ENCODE measurements at regions not wholly inside any gene's neighbourhood (a gene's known extent, or its start where the extent isn't known, plus 50 kb on each side); places are given as distances from the start of the nearest gene placed in this dataset.

DNA sequence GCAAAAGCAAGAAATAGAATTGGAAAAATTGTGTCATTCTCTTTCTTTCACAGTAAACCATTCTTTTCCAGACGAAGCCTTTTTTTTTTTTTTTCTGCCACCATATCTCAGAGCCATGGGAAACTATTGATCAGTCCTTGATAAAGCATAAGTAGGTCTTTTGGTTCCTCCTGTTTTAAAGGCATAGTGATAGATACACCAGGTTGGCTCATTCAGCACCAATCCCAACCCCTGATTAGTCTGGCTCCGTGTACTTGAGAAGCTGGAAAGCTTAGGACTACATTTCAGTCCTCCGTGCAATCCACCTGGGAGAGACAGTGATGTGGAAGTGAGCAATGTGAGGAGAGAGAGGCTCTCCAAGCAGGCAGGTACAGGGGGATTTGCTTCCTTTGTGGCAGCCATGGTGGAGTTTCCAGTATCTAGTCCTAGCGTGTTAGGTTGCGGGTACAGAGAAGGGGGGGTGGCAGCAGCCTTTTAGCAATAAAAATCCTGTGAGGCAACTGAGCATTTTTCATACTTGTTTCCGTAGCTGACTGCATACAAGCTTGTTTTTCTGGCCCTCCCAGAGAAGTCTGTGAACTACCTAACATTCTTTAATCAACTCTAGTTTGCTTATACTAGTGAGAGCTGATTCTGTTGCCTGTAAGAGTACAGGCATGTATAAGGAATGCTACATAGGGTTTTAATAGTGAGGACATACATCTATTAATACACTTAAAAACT is 127.4 kb upstream of the CTTNBP2 start:
- H3K4me3 ChIP-seq (ENCODE audit: low read length): no peak overlapping the region
- TF ChIP-seq, protein P1, sequence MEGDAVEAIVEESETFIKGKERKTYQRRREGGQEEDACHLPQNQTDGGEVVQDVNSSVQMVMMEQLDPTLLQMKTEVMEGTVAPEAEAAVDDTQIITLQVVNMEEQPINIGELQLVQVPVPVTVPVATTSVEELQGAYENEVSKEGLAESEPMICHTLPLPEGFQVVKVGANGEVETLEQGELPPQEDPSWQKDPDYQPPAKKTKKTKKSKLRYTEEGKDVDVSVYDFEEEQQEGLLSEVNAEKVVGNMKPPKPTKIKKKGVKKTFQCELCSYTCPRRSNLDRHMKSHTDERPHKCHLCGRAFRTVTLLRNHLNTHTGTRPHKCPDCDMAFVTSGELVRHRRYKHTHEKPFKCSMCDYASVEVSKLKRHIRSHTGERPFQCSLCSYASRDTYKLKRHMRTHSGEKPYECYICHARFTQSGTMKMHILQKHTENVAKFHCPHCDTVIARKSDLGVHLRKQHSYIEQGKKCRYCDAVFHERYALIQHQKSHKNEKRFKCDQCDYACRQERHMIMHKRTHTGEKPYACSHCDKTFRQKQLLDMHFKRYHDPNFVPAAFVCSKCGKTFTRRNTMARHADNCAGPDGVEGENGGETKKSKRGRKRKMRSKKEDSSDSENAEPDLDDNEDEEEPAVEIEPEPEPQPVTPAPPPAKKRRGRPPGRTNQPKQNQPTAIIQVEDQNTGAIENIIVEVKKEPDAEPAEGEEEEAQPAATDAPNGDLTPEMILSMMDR (conservative IDR thresholded peaks at IDR 0.05; ENCODE audit: low read length): no peak
- no peak for DNase-seq (ENCODE audit: low read depth)

DNA sequence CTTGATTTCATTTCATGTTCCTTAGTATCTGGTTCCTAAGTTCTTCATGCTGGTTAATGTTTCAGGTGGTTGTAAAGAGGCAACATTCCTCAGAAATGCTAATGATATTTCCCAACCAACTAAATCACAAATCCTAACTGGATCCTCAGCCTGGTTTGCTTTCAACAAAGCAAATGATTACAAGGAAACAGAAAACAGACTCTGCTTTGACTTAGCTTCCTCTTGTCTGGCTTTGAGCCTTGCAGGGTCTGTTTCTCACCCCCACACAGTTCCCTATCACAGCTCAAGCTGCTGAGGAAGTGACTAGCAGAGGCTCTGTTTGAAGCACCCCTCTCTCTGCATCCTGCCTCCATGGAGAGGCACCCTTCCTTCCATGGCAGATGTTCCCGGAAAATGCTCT is 130.2 kb upstream of the CTTNBP2 start:
- no peak for DNase-seq (ENCODE audit: low read depth)
- no peak overlapping the region for H3K4me3 ChIP-seq (ENCODE audit: low read length)
- TF ChIP-seq, protein P1 (conservative IDR thresholded peaks at IDR 0.05; ENCODE audit: low read length): no peak

DNA sequence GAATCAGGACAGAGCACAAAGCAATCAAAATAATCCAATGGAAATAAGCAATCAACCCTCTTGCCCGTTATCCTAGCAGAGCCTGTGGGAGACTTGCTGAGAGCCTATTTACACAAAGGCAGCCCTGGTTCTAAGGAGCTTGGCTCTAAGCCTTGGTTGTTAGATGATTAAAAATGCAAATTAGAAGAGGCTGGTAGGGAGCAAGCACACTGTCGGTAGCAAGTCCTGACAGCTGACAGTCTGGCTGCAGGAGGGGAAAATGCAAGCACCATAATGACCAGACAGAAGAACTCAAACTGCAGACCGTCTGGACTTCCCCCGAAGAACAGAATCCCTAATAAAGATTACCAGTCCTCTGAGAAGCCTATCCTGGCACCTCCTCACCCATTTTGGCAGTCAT is 131.8 kb upstream of the CTTNBP2 start:
- DNase-seq (ENCODE audit: low read depth): no peak
- no peak overlapping the region for H3K4me3 ChIP-seq (ENCODE audit: low read length)
- TF ChIP-seq, protein P1 (conservative IDR thresholded peaks at IDR 0.05; ENCODE audit: low read length): no peak

DNA sequence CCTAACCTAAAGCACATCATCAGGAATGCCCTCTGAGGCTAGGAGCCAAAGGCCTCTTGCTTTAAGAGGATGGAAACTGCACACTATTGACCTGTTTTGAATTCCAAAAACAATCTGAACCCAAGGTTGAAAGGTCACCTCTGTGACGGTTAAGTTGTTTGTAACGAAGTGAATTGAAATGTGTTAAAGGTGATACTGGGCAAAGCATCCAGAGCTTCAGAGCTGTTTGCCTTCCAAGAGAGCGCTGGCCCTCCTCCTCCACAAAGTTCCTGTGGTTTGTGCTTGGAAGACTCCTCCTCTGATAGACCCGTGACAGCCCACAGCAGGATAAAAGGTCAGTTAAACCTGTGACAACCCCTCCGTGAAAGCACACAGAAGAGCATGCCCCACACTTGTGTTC is 133.7 kb upstream of the CTTNBP2 start:
- no peak overlapping the region for H3K4me3 ChIP-seq (ENCODE audit: low read length)
- TF ChIP-seq, protein P1 (conservative IDR thresholded peaks at IDR 0.05; ENCODE audit: low read length): no peak
- no peak for DNase-seq (ENCODE audit: low read depth)

DNA sequence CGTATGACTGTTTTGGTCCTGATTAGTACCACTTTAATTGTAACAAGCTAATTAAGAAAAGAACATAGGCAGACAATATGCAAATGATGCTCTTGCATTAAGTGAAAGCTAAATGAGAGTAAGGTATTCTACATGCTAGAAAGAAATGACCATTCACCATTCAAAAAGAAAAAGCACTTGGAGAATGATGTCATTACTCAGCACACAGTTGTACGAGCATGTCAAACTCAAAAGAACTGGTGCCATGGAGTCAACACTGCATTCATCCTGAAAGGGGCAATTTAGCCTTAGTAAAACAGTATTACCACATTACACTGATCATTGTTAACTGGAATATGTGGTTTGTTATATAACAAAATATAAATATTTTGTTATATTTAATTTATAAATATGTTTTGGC is 136.2 kb upstream of the CTTNBP2 start:
- TF ChIP-seq, protein P1 (conservative IDR thresholded peaks at IDR 0.05; ENCODE audit: low read length): no peak
- no peak for DNase-seq (ENCODE audit: low read depth)
- no peak overlapping the region for H3K4me3 ChIP-seq (ENCODE audit: low read length)

DNA sequence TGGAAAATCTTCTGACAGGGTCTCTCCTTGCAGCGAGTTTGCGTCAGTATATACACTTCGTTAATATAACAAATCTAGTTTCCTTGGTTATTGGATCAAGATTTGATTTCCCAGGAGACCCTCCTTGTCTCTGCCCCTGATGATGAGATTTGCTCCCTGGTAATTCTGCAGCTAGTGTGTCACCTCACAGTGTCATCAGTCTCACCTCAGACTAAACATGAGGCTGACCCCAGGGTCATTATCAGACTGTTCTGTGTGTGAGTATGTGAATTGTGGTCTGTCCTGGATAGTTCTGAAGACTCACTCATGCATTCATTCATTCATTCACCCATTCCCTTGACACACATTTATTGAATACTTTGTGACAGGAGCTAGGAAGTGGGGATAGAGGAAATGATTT is 138.4 kb upstream of the CTTNBP2 start:
- DNase-seq (ENCODE audit: low read depth): no peak
- H3K4me3 ChIP-seq (ENCODE audit: low read length): no peak overlapping the region
- TF ChIP-seq, protein P1 (conservative IDR thresholded peaks at IDR 0.05; ENCODE audit: low read length): no peak

DNA sequence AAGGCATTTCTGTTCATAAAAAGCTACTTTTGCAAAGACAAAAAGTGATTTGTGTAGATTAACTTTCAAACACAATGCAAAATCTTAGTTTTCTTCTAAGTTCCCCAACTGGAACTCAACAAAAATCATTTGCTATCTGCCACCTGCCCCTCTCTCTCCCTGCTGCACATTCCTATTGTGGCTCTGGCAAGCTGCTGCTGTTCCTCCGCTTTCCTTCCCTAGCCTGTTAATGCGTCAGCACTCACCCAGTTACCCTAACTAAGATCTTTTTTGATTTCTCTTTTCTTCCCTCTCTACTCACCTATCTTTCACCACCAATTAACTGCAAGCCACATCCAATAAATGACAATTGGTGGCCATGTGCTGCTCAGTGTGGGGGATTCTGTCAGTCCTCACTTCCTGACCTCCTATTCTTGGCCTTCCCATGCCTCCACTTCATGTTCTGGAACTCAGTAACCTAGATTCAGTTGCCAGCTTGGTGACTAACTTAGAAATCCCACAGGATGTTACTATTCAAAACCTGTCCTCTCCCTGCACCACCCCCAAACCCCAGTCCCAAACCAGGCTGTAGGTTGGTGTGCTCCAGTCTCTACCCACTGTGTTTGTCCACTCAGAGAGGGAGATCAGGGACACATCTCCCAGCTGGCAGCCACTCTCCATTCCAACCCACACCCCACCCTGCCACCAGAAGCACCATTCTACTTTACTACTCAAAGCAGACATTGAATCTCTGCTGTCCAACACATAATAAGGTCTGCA is 140.2 kb upstream of the CTTNBP2 start:
- TF ChIP-seq, protein P1 (conservative IDR thresholded peaks at IDR 0.05; ENCODE audit: low read length): no peak
- no peak for DNase-seq (ENCODE audit: low read depth)
- H3K4me3 ChIP-seq (ENCODE audit: low read length): no peak overlapping the region
